HepG2 (cell line): ENCODE measurements at regions not wholly inside any gene's neighbourhood (a gene's known extent, or its start where the extent isn't known, plus 50 kb on each side); places are given as distances from the start of the nearest gene placed in this dataset.

Experiments used
- ATAC-seq: fragments of 200-7000 bp; cut with Tn5 transposase; 3 replicates; pipeline ENCODE4 v1.9.1; 2020; ENCODE audit warnings: mild to moderate bottlenecking, moderate library complexity
- BruUV-seq: library from RNA; stranded (reverse); fragments of 400-500 nt; replicated peaks from 2 replicates; lab custom pipeline; 2021; lab: Mats Ljungman, UMichigan
- CTCF ChIA-PET: fragments of 300-600 bp; formaldehyde crosslinking; extraction: SDS; loops from one replicate; lab custom pipeline; 2021; ENCODE audit warnings: low total read pairs, inconsistent platforms, low intra/inter-chr PET ratio; lab: Yijun Ruan, JAX
- POLR2A ChIA-PET: fragments of 350-600 bp; sonication (Branson Sonifier 250); formaldehyde crosslinking; loops from one replicate; lab custom pipeline; 2020; ENCODE audit warnings: antibody characterized with exemption, inconsistent platforms; lab: Yijun Ruan, JAX
- DNase-seq: peaks from one replicate; pipeline ENCODE4 v3.0.0-alpha.2; 2015; ENCODE audit warnings: low spot score
- FAIRE-seq: peaks from 3 replicates; lab custom pipeline; 2011; peaks lifted over from hg19 to GRCh38; lab: Jason Lieb, UNC
- H2AFZ ChIP-seq: one replicate; pipeline ENCODE4 v1.6.1; 2011; ENCODE audit warnings: low read length, inconsistent platforms
- H3K27ac ChIP-seq: fragments of 300-600 bp; 3 replicates; pipeline ENCODE4 v1.8.0; 2011; ENCODE audit warnings: mixed run types, mild to moderate bottlenecking, mixed read lengths, low read length, inconsistent platforms; ENCODE audit not compliant: insufficient read depth; ENCODE audit errors: extremely low read length
- H3K27me3 ChIP-seq, 2 experiments: fragments of 200-600 bp in 1 of 2; 2 replicates in 1 of 2; 3 replicates in 1 of 2; pipeline versions ENCODE4 v1.6.0 to v1.8.0; 2011; ENCODE audit warnings: low read length in 2 of 2, mild to moderate bottlenecking in 2 of 2, moderate library complexity in 2 of 2, inconsistent platforms in 1 of 2; ENCODE audit not compliant: insufficient read depth in 2 of 2, control insufficient read depth in 1 of 2
- H3K36me3 ChIP-seq, 2 experiments: fragments of 200-600 bp in 1 of 2; replicated peaks in 1 of 2; 2 replicates in 1 of 2; 3 replicates in 1 of 2; pipeline versions ENCODE4 v1.5.1 to v1.8.0; 2011; ENCODE audit warnings: low read length in 2 of 2, inconsistent platforms in 1 of 2; ENCODE audit not compliant: insufficient read depth in 2 of 2, control insufficient read depth in 1 of 2
- H3K4me1 ChIP-seq: 2 replicates; pipeline ENCODE4 v1.5.1; 2012; ENCODE audit warnings: low read length, inconsistent platforms; ENCODE audit not compliant: insufficient read depth
- H3K4me2 ChIP-seq: 2 replicates; pipeline ENCODE4 v1.6.0; 2011; ENCODE audit warnings: low read depth, low read length, inconsistent platforms
- H3K4me3 ChIP-seq, 3 experiments: fragments of 200-600 bp in 1 of 3; sonication (generic), shearing (Covaris generic) in 1 of 3; replicated peaks in 1 of 3; 2 replicates each; pipeline ENCODE4 v1.5.1; 2011 to 2016; ENCODE audit warnings: low read length in 3 of 3, inconsistent platforms in 2 of 3, low read depth in 2 of 3, mild to moderate bottlenecking in 2 of 3, control low read depth in 1 of 3, mixed read lengths in 1 of 3; ENCODE audit not compliant: insufficient read depth in 1 of 3
- H3K79me2 ChIP-seq: one replicate; pipeline ENCODE4 v1.6.1; 2011; ENCODE audit warnings: low read length, inconsistent platforms; ENCODE audit not compliant: insufficient read depth
- H3K9ac ChIP-seq: 2 replicates; pipeline ENCODE4 v1.6.0; 2011; ENCODE audit warnings: mild to moderate bottlenecking, low read depth, low read length, inconsistent platforms; ENCODE audit not compliant: insufficient read depth
- H3K9me3 ChIP-seq: 2 replicates; pipeline ENCODE4 v1.5.1; 2012; ENCODE audit warnings: mild to moderate bottlenecking, low read length
- H4K20me1 ChIP-seq: 2 replicates; pipeline ENCODE4 v1.6.0; 2011; ENCODE audit warnings: inconsistent platforms, mild to moderate bottlenecking, low read length, moderate library complexity; ENCODE audit not compliant: insufficient read depth
- CBX2 ChIP-seq, 2 experiments: fragments of 200-600 bp in 1 of 2; sonication (generic); formaldehyde crosslinking in 1 of 2; IDR thresholded peaks; 2 replicates each; pipeline versions ENCODE4 v1.7.0 to v1.8.1; 2018 to 2022; ENCODE audit warnings: low read depth in 2 of 2, low read length in 1 of 2, mild to moderate bottlenecking in 1 of 2, missing genetic modification reagents in 1 of 2
- GLI4 ChIP-seq: sonication (generic); formaldehyde crosslinking; IDR thresholded peaks from 2 replicates; pipeline ENCODE4 v1.5.1; 2020; ENCODE audit warnings: missing genetic modification reagents, mild to moderate bottlenecking, moderate library complexity, borderline replicate concordance
- JUN ChIP-seq: sonication (generic); formaldehyde crosslinking; IDR thresholded peaks from 2 replicates; pipeline ENCODE4 v1.4.0; 2020; ENCODE audit warnings: mild to moderate bottlenecking, missing genetic modification reagents
- KAT7 ChIP-seq: IDR thresholded peaks from 2 replicates; pipeline ENCODE4 v1.6.1; 2018; ENCODE audit warnings: borderline replicate concordance, missing compliant biosample characterization
- RARA ChIP-seq: IDR thresholded peaks from 2 replicates; pipeline ENCODE4 v1.6.1; 2016; ENCODE audit warnings: missing genetic modification reagents, missing compliant biosample characterization
- RELA ChIP-seq: sonication (generic); formaldehyde crosslinking; IDR thresholded peaks from 2 replicates; pipeline ENCODE4 v1.4.0; 2020; ENCODE audit warnings: missing genetic modification reagents
- TAF15 ChIP-seq: fragments of 200-400 bp; formaldehyde crosslinking; IDR thresholded peaks from one replicate; pipeline ENCODE4 v1.6.1; 2018; ENCODE audit warnings: mild to moderate bottlenecking, low read depth, low read length; ENCODE audit not compliant: poor library complexity, severe bottlenecking
- ZNF335 ChIP-seq: sonication (generic); formaldehyde crosslinking; IDR thresholded peaks from 2 replicates; pipeline ENCODE4 v1.4.0; 2020; ENCODE audit warnings: missing genetic modification reagents
- ZNF598 ChIP-seq: sonication (generic); formaldehyde crosslinking; IDR thresholded peaks from 2 replicates; pipeline ENCODE4 v1.5.1; 2020; ENCODE audit warnings: mild to moderate bottlenecking, missing genetic modification reagents, borderline replicate concordance
- ZNF644 ChIP-seq: IDR thresholded peaks from 2 replicates; pipeline ENCODE4 v1.6.1; 2016; ENCODE audit warnings: low read depth
- ZNF841 ChIP-seq: sonication (generic); formaldehyde crosslinking; IDR thresholded peaks from 2 replicates; pipeline ENCODE4 v1.8.1; 2023; ENCODE audit warnings: missing genetic modification reagents, borderline replicate concordance
- WGBS: methylation state at CpG from one replicate; pipeline ENCODE4 v1.1.6; 2017; ENCODE audit warnings: low lambda C conversion rate; 5-methylcytosine and 5-hydroxymethylcytosine counted together
- in situ Hi-C: cut with HindIII; loops from 2 replicates; pipeline ENCODE4 v1.10.0; 2017; ENCODE audit warnings: low pct_unique_long_range_greater_than_20kb; ENCODE audit not compliant: extremely low pct_ligation_motif_present
- intact Hi-C: fragments of 100-400 bp; cut with micrococcal nuclease; formaldehyde crosslinking; loops from one replicate; pipeline ENCODE4 v1.10.0; 2022; ENCODE audit not compliant: unreplicated experiment
- TF ChIP-seq, protein P1 (sequence below): sonication (generic); formaldehyde crosslinking; IDR thresholded peaks from 2 replicates; pipeline ENCODE4 v1.5.0; 2020; ENCODE audit warnings: mild to moderate bottlenecking, missing genetic modification reagents
- TF ChIP-seq, protein P2 (sequence below): IDR thresholded peaks from 2 replicates; pipeline ENCODE4 v1.6.1; 2016
- TF ChIP-seq, protein P3 (sequence below): sonication (generic); formaldehyde crosslinking; IDR thresholded peaks from 2 replicates; pipeline ENCODE4 v1.5.1; 2020; ENCODE audit warnings: missing genetic modification reagents, mild to moderate bottlenecking, borderline replicate concordance
- TF ChIP-seq, protein P4 (sequence below): sonication (generic); formaldehyde crosslinking; IDR thresholded peaks from 2 replicates; pipeline ENCODE4 v1.5.0; 2020; ENCODE audit warnings: mild to moderate bottlenecking, low read depth, missing genetic modification reagents, borderline replicate concordance
- TF ChIP-seq, protein P5 (sequence below): sonication (generic); formaldehyde crosslinking; IDR thresholded peaks from 2 replicates; pipeline ENCODE4 v1.9.0; 2022; ENCODE audit warnings: low read depth, missing genetic modification reagents
- TF ChIP-seq, protein P6 (sequence below): sonication (generic); formaldehyde crosslinking; IDR thresholded peaks from 2 replicates; pipeline ENCODE4 v1.8.0; 2022; ENCODE audit warnings: missing genetic modification reagents, mild to moderate bottlenecking, borderline replicate concordance

DNA sequence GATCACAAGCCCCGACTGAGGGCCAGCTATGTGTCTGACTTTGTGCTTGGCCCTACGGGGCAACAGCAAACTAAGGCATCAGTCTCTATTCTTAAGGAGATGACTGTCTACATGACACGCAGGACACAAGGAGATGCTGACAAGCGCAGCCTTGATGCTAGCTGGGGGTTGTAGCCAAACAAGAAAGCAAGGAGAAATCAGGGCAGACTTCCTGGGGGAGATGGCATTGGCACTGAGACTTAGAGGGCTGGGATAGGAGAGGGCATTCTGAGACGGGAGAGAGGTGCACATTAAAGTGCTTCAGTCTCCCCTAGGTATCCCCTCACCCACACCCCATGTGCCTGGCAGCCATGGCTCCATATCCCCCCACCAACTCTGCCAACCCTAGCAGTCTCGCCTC, 210.8 kb upstream of the POU3F1 start (continued):
- TF ChIP-seq, protein P1, sequence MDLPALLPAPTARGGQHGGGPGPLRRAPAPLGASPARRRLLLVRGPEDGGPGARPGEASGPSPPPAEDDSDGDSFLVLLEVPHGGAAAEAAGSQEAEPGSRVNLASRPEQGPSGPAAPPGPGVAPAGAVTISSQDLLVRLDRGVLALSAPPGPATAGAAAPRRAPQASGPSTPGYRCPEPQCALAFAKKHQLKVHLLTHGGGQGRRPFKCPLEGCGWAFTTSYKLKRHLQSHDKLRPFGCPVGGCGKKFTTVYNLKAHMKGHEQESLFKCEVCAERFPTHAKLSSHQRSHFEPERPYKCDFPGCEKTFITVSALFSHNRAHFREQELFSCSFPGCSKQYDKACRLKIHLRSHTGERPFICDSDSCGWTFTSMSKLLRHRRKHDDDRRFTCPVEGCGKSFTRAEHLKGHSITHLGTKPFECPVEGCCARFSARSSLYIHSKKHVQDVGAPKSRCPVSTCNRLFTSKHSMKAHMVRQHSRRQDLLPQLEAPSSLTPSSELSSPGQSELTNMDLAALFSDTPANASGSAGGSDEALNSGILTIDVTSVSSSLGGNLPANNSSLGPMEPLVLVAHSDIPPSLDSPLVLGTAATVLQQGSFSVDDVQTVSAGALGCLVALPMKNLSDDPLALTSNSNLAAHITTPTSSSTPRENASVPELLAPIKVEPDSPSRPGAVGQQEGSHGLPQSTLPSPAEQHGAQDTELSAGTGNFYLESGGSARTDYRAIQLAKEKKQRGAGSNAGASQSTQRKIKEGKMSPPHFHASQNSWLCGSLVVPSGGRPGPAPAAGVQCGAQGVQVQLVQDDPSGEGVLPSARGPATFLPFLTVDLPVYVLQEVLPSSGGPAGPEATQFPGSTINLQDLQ (CRISPR knock-in tag) = no peak
- TF ChIP-seq, protein P2, sequence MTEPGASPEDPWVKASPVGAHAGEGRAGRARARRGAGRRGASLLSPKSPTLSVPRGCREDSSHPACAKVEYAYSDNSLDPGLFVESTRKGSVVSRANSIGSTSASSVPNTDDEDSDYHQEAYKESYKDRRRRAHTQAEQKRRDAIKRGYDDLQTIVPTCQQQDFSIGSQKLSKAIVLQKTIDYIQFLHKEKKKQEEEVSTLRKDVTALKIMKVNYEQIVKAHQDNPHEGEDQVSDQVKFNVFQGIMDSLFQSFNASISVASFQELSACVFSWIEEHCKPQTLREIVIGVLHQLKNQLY (CRISPR knock-in tag) = no peak
- TF ChIP-seq ZNF335 (CRISPR knock-in tag) (no peak), JUN (CRISPR knock-in tag) (no peak), ZNF598 (CRISPR knock-in tag) (no peak), RELA (no peak), GLI4 (CRISPR knock-in tag) (no peak)
- TF ChIP-seq, protein P3, sequence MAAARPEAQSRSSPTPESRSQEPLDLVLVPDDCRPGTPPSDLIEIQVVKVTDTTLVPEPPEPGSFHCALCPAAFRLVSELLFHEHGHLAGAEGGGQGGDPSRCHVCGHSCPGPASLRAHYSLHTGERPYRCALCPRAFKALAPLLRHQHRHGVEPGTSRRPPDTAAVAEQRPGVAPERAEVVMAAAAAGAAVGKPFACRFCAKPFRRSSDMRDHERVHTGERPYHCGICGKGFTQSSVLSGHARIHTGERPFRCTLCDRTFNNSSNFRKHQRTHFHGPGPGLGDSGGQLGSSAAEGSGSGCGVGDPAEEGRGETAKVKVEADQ (CRISPR knock-in tag) = no peak

DNA sequence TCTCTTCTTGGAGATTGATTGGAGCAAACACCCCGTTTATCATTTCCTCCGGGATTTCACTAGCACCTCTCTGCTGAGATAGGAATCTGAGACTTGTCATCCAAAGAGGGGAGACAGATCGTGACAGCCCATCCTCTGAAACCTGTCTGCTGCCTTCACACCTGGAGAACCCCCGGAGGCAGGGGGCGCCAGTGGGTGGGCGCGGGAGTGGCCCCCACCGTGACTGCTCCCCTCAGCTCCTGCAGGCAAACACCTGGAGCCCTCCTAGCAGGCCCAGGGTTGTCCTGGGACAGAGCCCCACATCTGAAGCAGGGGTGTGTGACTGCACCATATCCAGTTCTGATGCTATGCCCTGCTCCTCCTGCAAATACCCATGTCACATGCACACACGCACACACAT, 209.5 kb upstream of the POU3F1 start:
- POLR2A ChIA-PET = no interaction called here
- Histone ChIP-seq H3K4me2 (no peak overlapping the region), H3K36me3 (no peaks in the 10 kb centered on the region), H3K27ac (no peak overlapping the region), H3K27me3 (no peaks in the 10 kb centered on the region), H2AFZ (no peak overlapping the region), H3K4me1 (0 out of 2 replicates have a peak, but pooled peaks cover 5% of the 10 kb centered on the region), H3K9ac (no peak overlapping the region), H3K79me2 (no peaks in the 10 kb centered on the region), H3K4me3 (no peak overlapping the region), H4K20me1 (no peaks in the 10 kb centered on the region), H3K9me3 (no peaks in the 10 kb centered on the region)
- in situ Hi-C loops = no loop called here
- intact Hi-C loops = no loop called here
- 39% methylated on average over 3 of the region's 9 CpGs for WGBS
- BruUV-seq = no TSS peak
- FAIRE-seq (no peak), ATAC-seq (no peak), DNase-seq (no peak)
- CTCF ChIA-PET = no interaction called here
- TF ChIP-seq ZNF644 (CRISPR knock-in tag) = no peak
- TF ChIP-seq KAT7 (CRISPR knock-in tag) = no peak
- TF ChIP-seq, protein P4, sequence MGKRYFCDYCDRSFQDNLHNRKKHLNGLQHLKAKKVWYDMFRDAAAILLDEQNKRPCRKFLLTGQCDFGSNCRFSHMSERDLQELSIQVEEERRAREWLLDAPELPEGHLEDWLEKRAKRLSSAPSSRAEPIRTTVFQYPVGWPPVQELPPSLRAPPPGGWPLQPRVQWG (CRISPR knock-in tag) = no peak
- TF ChIP-seq ZNF841 (CRISPR knock-in tag) = no peak
- TF ChIP-seq CBX2 (IDR thresholded peaks at IDR 0.05; ENCODE audit: low read depth, low read length) = no peak
- no peak for TF ChIP-seq CBX2 (CRISPR knock-in tag; IDR thresholded peaks at IDR 0.05; ENCODE audit: low read depth)
- TF ChIP-seq, protein P5, sequence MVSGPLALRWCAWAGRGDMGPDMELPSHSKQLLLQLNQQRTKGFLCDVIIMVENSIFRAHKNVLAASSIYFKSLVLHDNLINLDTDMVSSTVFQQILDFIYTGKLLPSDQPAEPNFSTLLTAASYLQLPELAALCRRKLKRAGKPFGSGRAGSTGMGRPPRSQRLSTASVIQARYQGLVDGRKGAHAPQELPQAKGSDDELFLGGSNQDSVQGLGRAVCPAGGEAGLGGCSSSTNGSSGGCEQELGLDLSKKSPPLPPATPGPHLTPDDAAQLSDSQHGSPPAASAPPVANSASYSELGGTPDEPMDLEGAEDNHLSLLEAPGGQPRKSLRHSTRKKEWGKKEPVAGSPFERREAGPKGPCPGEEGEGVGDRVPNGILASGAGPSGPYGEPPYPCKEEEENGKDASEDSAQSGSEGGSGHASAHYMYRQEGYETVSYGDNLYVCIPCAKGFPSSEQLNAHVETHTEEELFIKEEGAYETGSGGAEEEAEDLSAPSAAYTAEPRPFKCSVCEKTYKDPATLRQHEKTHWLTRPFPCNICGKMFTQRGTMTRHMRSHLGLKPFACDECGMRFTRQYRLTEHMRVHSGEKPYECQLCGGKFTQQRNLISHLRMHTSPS (CRISPR knock-in tag) = no peak
- no peak for TF ChIP-seq TAF15
- TF ChIP-seq, protein P6, sequence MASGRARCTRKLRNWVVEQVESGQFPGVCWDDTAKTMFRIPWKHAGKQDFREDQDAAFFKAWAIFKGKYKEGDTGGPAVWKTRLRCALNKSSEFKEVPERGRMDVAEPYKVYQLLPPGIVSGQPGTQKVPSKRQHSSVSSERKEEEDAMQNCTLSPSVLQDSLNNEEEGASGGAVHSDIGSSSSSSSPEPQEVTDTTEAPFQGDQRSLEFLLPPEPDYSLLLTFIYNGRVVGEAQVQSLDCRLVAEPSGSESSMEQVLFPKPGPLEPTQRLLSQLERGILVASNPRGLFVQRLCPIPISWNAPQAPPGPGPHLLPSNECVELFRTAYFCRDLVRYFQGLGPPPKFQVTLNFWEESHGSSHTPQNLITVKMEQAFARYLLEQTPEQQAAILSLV (CRISPR knock-in tag) = no peak
- TF ChIP-seq RARA = no peak
